HCEC 1CT (cell line): ENCODE measurements at regions not wholly inside any gene's neighbourhood (a gene's known extent, or its start where the extent isn't known, plus 50 kb on each side); places are given as distances from the start of the nearest gene placed in this dataset.

ENCODE experiments used
- DNase-seq: peaks from one replicate; pipeline ENCODE4 v3.0.0-alpha.2; 2017

- DNase-seq = no peak
These were observed 539.1 kb downstream of the SI start for GRCh38 chr3:164539215-164539614.

GRCh38 chr3:164537485-164537884 is 540.8 kb downstream of the SI start:
- DNase-seq = no peak

- DNase-seq = no peak
These were observed 545.0 kb downstream of the SI start for GRCh38 chr3:164533275-164533674.

GRCh38 chr3:164526250-164526649 is 552.0 kb downstream of the SI start:
- DNase-seq = no peak

- no peak for DNase-seq
These were observed 554.1 kb downstream of the SI start for GRCh38 chr3:164524201-164524600.

GRCh38 chr3:164522073-164522763 is 556.1 kb downstream of the SI start:
- DNase-seq = no peak

GRCh38 chr3:164521644-164522043 is 556.7 kb downstream of the SI start:
- no peak for DNase-seq

GRCh38 chr3:164521139-164521538 is 557.2 kb downstream of the SI start:
- DNase-seq = no peak

- DNase-seq = no peak
These were observed 563.0 kb downstream of the SI start for GRCh38 chr3:164515256-164515655.

- no peak for DNase-seq
These were observed 563.7 kb downstream of the SI start for GRCh38 chr3:164514576-164514975.

GRCh38 chr3:164507886-164508285 is 570.4 kb downstream of the SI start:
- peak; percentile 14 for DNase-seq

GRCh38 chr3:164498917-164499316 is 579.4 kb downstream of the SI start:
- DNase-seq = no peak

- DNase-seq = no peak
These were observed 589.4 kb downstream of the SI start for GRCh38 chr3:164488893-164489292.

GRCh38 chr3:164486150-164486549 is 592.1 kb downstream of the SI start:
- DNase-seq = peak; percentile 57

GRCh38 chr3:164479978-164480377 is 598.3 kb downstream of the SI start:
- DNase-seq = no peak

- DNase-seq = no peak
These were observed 598.9 kb downstream of the SI start for GRCh38 chr3:164479406-164479805.

GRCh38 chr3:164478323-164478722 is 600.0 kb downstream of the SI start:
- DNase-seq = no peak

- no peak for DNase-seq
These were observed 600.9 kb downstream of the SI start for GRCh38 chr3:164477403-164477802.

- no peak for DNase-seq
These were observed 601.7 kb downstream of the SI start for GRCh38 chr3:164476631-164477030.

- DNase-seq = peak; percentile 53
These were observed 607.8 kb downstream of the SI start for GRCh38 chr3:164470471-164470870.

GRCh38 chr3:164468055-164468454 is 610.2 kb downstream of the SI start:
- no peak for DNase-seq

- DNase-seq = no peak
These were observed 611.3 kb downstream of the SI start for GRCh38 chr3:164467007-164467406.

- peak; percentile 94 for DNase-seq
These were observed 613.1 kb downstream of the SI start for GRCh38 chr3:164465172-164465571.

- peak; percentile 79 for DNase-seq
These were observed 617.4 kb downstream of the SI start for GRCh38 chr3:164460851-164461250.

- peak; percentile 95 for DNase-seq
These were observed 618.7 kb downstream of the SI start for GRCh38 chr3:164459521-164460151.
